OCI-LY1 (cell line): ENCODE measurements at regions not wholly inside any gene's neighbourhood (a gene's known extent, or its start where the extent isn't known, plus 50 kb on each side); places are given as distances from the start of the nearest gene placed in this dataset.

Experiments
- H2AFZ ChIP-seq: fragments of 200-600 bp; sonication (generic), shearing (Covaris generic); 2 replicates; pipeline ENCODE4 v1.6.0; 2014; ENCODE audit warnings: antibody characterized with exemption, mild to moderate bottlenecking, low read length
- H3F3A ChIP-seq: fragments of 200-600 bp; sonication (generic), shearing (Covaris generic); 2 replicates; pipeline ENCODE4 v1.6.0; 2014; ENCODE audit warnings: mild to moderate bottlenecking, antibody characterized with exemption, low read length, moderate library complexity; ENCODE audit not compliant: insufficient read depth
- H3K27ac ChIP-seq: fragments of 200-600 bp; sonication (generic); 2 replicates; pipeline ENCODE4 v1.5.1; 2014; ENCODE audit warnings: low read length, mixed run types, mild to moderate bottlenecking, low read depth; ENCODE audit not compliant: poor library complexity, severe bottlenecking
- H3K27me3 ChIP-seq: fragments of 200-600 bp; sonication (generic); 2 replicates; pipeline ENCODE4 v1.6.0; 2014; ENCODE audit warnings: antibody characterized with exemption, mild to moderate bottlenecking, low read length, moderate library complexity; ENCODE audit not compliant: insufficient read depth
- H3K36me3 ChIP-seq: fragments of 200-600 bp; sonication (generic); 2 replicates; pipeline ENCODE4 v1.6.1; 2014; ENCODE audit warnings: mild to moderate bottlenecking, antibody characterized with exemption, low read length, moderate library complexity, mixed read lengths; ENCODE audit not compliant: insufficient read depth
- H3K4me1 ChIP-seq: fragments of 200-600 bp; sonication (generic); 2 replicates; pipeline ENCODE4 v1.5.1; 2014; ENCODE audit warnings: mild to moderate bottlenecking, low read length, moderate library complexity; ENCODE audit not compliant: insufficient read depth, severe bottlenecking
- H3K4me2 ChIP-seq: fragments of 200-600 bp; sonication (generic), shearing (Covaris generic); 2 replicates; pipeline ENCODE4 v1.6.1; 2014; ENCODE audit warnings: low read length
- H3K4me3 ChIP-seq: fragments of 200-600 bp; sonication (generic); 2 replicates; pipeline ENCODE4 v1.5.1; 2014; ENCODE audit warnings: low read length, low read depth, mild to moderate bottlenecking, mixed read lengths; ENCODE audit not compliant: poor library complexity, severe bottlenecking
- H3K79me2 ChIP-seq: fragments of 200-600 bp; shearing (Covaris generic); 2 replicates; pipeline ENCODE4 v1.6.1; 2016; ENCODE audit warnings: mixed run types, low read length, mixed read lengths; ENCODE audit not compliant: insufficient read depth
- H3K9ac ChIP-seq: fragments of 200-600 bp; sonication (generic), shearing (Covaris generic); 2 replicates; pipeline ENCODE4 v1.6.1; 2014; ENCODE audit warnings: mild to moderate bottlenecking, low read length, mixed read lengths
- H3K9me2 ChIP-seq: fragments of 200-600 bp; sonication (generic), shearing (Covaris generic); 2 replicates; pipeline ENCODE4 v1.6.1; 2014; ENCODE audit warnings: low read depth, mild to moderate bottlenecking, low read length, mixed read lengths
- H3K9me3 ChIP-seq: fragments of 200-600 bp; shearing (Covaris generic); 2 replicates; pipeline ENCODE4 v1.6.1; 2014; ENCODE audit warnings: low read length, mixed read lengths
- H4K20me1 ChIP-seq: fragments of 200-600 bp; sonication (generic), shearing (Covaris generic); 2 replicates; pipeline ENCODE4 v1.6.0; 2016; ENCODE audit warnings: mild to moderate bottlenecking, low read length; ENCODE audit not compliant: insufficient read depth
- CTCF ChIP-seq: fragments of 200-600 bp; sonication (generic), shearing (Covaris generic); IDR thresholded peaks from 2 replicates; pipeline ENCODE4 v1.5.1; 2017; ENCODE audit warnings: mild to moderate bottlenecking, antibody characterized with exemption, low read length, moderate library complexity, mixed read lengths
- EZH2 ChIP-seq: fragments of 200-600 bp; sonication (generic), shearing (Covaris generic); IDR thresholded peaks from 2 replicates; pipeline ENCODE4 v1.8.0; 2017; ENCODE audit warnings: borderline replicate concordance, mixed run types, mild to moderate bottlenecking, antibody characterized with exemption, low read length, moderate library complexity, mixed read lengths

- Histone ChIP-seq H3K9me3 (no peaks in the 10 kb centered on the region), H3K4me2 (no peak overlapping the region), H3K4me1 (no peaks in the 10 kb centered on the region), H3K27ac (no peak overlapping the region), H3K27me3 (no peaks in the 10 kb centered on the region), H3K9ac (no peak overlapping the region), H4K20me1 (no peaks in the 10 kb centered on the region), H2AFZ (no peak overlapping the region), H3F3A (no peaks in the 10 kb centered on the region), H3K4me3 (no peak overlapping the region), H3K36me3 (no peaks in the 10 kb centered on the region), H3K9me2 (no peaks in the 10 kb centered on the region), H3K79me2 (no peaks in the 10 kb centered on the region)
- no peak for TF ChIP-seq CTCF
- no peak for TF ChIP-seq EZH2
Measured at GRCh38 chr1:238264951-238265350, 374.2 kb upstream of the ZP4 start.

DNA sequence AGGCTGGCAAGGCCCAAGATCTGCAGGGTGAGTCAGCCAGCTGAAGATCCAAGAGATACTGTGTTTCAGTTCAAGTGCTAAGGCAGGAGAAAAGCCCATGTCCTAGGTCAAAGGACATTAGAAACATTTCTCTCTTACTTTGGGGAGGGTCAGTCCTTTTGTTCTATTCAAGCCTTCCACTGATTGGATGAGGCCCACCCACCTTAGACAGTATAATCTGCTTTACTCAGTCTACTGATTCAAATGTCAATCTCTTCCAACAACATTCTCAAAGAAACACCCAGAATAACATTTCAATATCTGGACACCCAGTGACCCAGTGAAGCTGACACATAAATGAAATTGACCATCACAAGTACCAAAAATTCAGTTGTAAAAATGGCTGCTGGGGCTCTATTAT lies 367.8 kb upstream of the ZP4 start:
- H3K4me2 ChIP-seq = no peak overlapping the region
- no peaks in the 10 kb centered on the region for H3K9me2 ChIP-seq
- no peaks in the 10 kb centered on the region for H3K79me2 ChIP-seq
- H3F3A ChIP-seq = no peaks in the 10 kb centered on the region
- H3K27ac ChIP-seq = no peak overlapping the region
- H3K4me3 ChIP-seq = no peak overlapping the region
- H3K9ac ChIP-seq = no peak overlapping the region
- H3K4me1 ChIP-seq = no peaks in the 10 kb centered on the region
- no peak for TF ChIP-seq CTCF
- TF ChIP-seq EZH2 = no peak
- H3K36me3 ChIP-seq = no peaks in the 10 kb centered on the region
- no peaks in the 10 kb centered on the region for H3K27me3 ChIP-seq
- H4K20me1 ChIP-seq = no peaks in the 10 kb centered on the region
- H2AFZ ChIP-seq = no peak overlapping the region
- H3K9me3 ChIP-seq = no peaks in the 10 kb centered on the region

- Histone ChIP-seq H3K4me2 (no peak overlapping the region), H3K4me1 (no peaks in the 10 kb centered on the region), H3K9me3 (no peaks in the 10 kb centered on the region), H3K9me2 (no peaks in the 10 kb centered on the region), H3K9ac (no peak overlapping the region), H2AFZ (no peak overlapping the region), H3K36me3 (no peaks in the 10 kb centered on the region), H3F3A (no peaks in the 10 kb centered on the region), H3K79me2 (no peaks in the 10 kb centered on the region), H4K20me1 (no peaks in the 10 kb centered on the region), H3K4me3 (no peak overlapping the region), H3K27me3 (no peaks in the 10 kb centered on the region), H3K27ac (no peak overlapping the region)
- TF ChIP-seq EZH2 (no peak), CTCF (no peak)
Measured at GRCh38 chr1:238257018-238257621, 366.4 kb upstream of the ZP4 start.
